Epithelial cell of proximal tubule (primary cell): ENCODE measurements at regions not wholly inside any gene's neighbourhood (a gene's known extent, or its start where the extent isn't known, plus 50 kb on each side); places are given as distances from the start of the nearest gene placed in this dataset.

Source experiments
- DNase-seq: peaks from one replicate; pipeline ENCODE4 v3.0.0-alpha.2; 2011; ENCODE audit warnings: low read depth
- H3K4me3 ChIP-seq: 2 replicates; pipeline ENCODE4 v1.5.1; 2011; ENCODE audit warnings: low read depth, mild to moderate bottlenecking, low read length
- CTCF ChIP-seq: conservative IDR thresholded peaks from 2 replicates; pipeline ENCODE4 v1.5.1; 2012; ENCODE audit warnings: low read depth, mild to moderate bottlenecking, low read length

- no peak overlapping the region for H3K4me3 ChIP-seq
- DNase-seq: no peak
- no peak for TF ChIP-seq CTCF
These were observed 651.9 kb upstream of the BCHE start for GRCh38 chr3:166488977-166489672.

GRCh38 chr3:166484470-166484869 lies 647.2 kb upstream of the BCHE start:
- DNase-seq: no peak
- TF ChIP-seq CTCF: no peak
- H3K4me3 ChIP-seq: no peak overlapping the region

GRCh38 chr3:166481340-166481739 lies 644.1 kb upstream of the BCHE start:
- no peak overlapping the region for H3K4me3 ChIP-seq
- no peak for DNase-seq
- no peak for TF ChIP-seq CTCF

GRCh38 chr3:166478356-166478755 lies 641.1 kb upstream of the BCHE start:
- DNase-seq: no peak
- H3K4me3 ChIP-seq: no peak overlapping the region
- TF ChIP-seq CTCF: no peak

- DNase-seq: no peak
- no peak overlapping the region for H3K4me3 ChIP-seq
- no peak for TF ChIP-seq CTCF
These were observed 636.3 kb upstream of the BCHE start for GRCh38 chr3:166473501-166473900.

- DNase-seq: no peak
- TF ChIP-seq CTCF: no peak
- no peak overlapping the region for H3K4me3 ChIP-seq
These were observed 634.8 kb upstream of the BCHE start for GRCh38 chr3:166472015-166472414.

- H3K4me3 ChIP-seq: no peak overlapping the region
- DNase-seq: no peak
- TF ChIP-seq CTCF: no peak
These were observed 634.0 kb upstream of the BCHE start for GRCh38 chr3:166471074-166471767.
